Stimulated activated naive CD8-positive, alpha-beta T cell treated with anti-CD3 and anti-CD28 coated beads, Interleukin-15, Interleukin-2, amounts not matched to agents 100 ng/mL and 50 ng/mL, for 24 hours (primary cell): ENCODE measurements at regions not wholly inside any gene's neighbourhood (a gene's known extent, or its start where the extent isn't known, plus 50 kb on each side); places are given as distances from the start of the nearest gene placed in this dataset.
A peak's percentile ranks its signal among the peaks of the same experiment; 100 is the strongest.

Source experiments
- H3K27ac Mint-ChIP-seq: one replicate; pipeline ENCODE4 v1.8.0; 2021; ENCODE audit warnings: mild to moderate bottlenecking, mixed read lengths
- H3K27me3 Mint-ChIP-seq: one replicate; pipeline ENCODE4 v1.8.0; 2021; ENCODE audit warnings: mixed read lengths
- H3K36me3 Mint-ChIP-seq: one replicate; pipeline ENCODE4 v1.8.0; 2021; ENCODE audit warnings: low read depth, mixed read lengths
- H3K4me1 Mint-ChIP-seq: one replicate; pipeline ENCODE4 v1.8.0; 2021; ENCODE audit warnings: low read depth, mixed read lengths
- H3K4me3 Mint-ChIP-seq: one replicate; pipeline ENCODE4 v1.8.0; 2021; ENCODE audit warnings: mild to moderate bottlenecking, mixed read lengths
- H3K9me3 Mint-ChIP-seq: one replicate; pipeline ENCODE4 v1.8.0; 2021; ENCODE audit warnings: mixed read lengths

DNA sequence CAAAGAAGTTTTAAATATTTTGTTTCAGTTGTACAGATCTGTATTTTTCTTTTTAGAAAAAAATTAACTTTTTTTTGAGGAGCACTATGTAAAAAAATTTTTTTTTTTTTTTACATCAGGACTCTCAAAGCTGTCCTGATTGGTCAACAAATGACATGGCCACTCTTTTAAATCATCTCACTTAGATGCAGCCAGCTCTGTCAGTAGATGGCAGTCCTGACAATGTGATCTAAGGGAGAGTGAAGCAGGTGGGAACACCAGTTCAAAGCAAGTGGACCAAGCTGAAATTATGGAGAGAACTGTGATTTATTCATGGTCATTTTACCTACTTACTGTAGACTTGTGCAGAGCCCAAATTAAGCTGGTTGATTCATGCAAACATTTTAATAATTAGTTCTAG lies 174.7 kb upstream of the GPRIN3 start:
- Mint-ChIP-seq H3K4me1 (no peaks in the 10 kb centered on the region), H3K27ac (no peak overlapping the region), H3K9me3 (peaks cover 7% of the 10 kb centered on the region), H3K36me3 (no peaks in the 10 kb centered on the region), H3K4me3 (no peak overlapping the region), H3K27me3 (no peaks in the 10 kb centered on the region)

GRCh38 chr4:89469930-89470375 lies 162.4 kb upstream of the GPRIN3 start:
- H3K9me3 Mint-ChIP-seq: peaks cover 3% of the 10 kb centered on the region
- H3K4me3 Mint-ChIP-seq: peak overlapping the region; percentile 53
- peak overlapping the region; percentile 83 for H3K27ac Mint-ChIP-seq
- no peaks in the 10 kb centered on the region for H3K36me3 Mint-ChIP-seq
- peaks cover 29% of the 10 kb centered on the region for H3K4me1 Mint-ChIP-seq
- H3K27me3 Mint-ChIP-seq: no peaks in the 10 kb centered on the region

DNA sequence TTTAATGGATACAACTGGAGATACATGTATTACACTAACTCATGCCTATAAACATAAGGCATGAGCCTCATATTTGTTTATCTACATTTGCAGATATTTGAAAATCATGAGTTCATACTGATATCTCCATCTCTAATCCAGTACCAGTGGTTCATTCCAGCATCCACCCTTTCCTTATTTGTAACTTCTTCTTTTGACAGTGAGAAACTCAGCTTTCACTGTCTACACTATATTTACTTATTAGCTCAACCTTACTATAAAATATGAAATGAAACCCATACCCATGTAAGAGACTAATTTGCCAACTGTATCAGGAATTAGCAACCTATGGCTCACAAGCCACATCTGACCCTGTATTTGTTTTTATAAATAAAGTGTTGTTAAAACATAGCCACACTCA lies 161.9 kb upstream of the GPRIN3 start:
- H3K27me3 Mint-ChIP-seq: no peaks in the 10 kb centered on the region
- H3K4me1 Mint-ChIP-seq: peaks cover 29% of the 10 kb centered on the region
- H3K36me3 Mint-ChIP-seq: no peaks in the 10 kb centered on the region
- peak overlapping the region; percentile 83 for H3K27ac Mint-ChIP-seq
- H3K9me3 Mint-ChIP-seq: peaks cover 3% of the 10 kb centered on the region
- H3K4me3 Mint-ChIP-seq: peak overlapping the region; percentile 53

GRCh38 chr4:89468602-89469001 lies 161.0 kb upstream of the GPRIN3 start:
- Mint-ChIP-seq H3K27ac (no peak overlapping the region), H3K4me3 (no peak overlapping the region), H3K36me3 (no peaks in the 10 kb centered on the region), H3K9me3 (peaks cover 3% of the 10 kb centered on the region), H3K4me1 (peaks cover 29% of the 10 kb centered on the region), H3K27me3 (no peaks in the 10 kb centered on the region)

DNA sequence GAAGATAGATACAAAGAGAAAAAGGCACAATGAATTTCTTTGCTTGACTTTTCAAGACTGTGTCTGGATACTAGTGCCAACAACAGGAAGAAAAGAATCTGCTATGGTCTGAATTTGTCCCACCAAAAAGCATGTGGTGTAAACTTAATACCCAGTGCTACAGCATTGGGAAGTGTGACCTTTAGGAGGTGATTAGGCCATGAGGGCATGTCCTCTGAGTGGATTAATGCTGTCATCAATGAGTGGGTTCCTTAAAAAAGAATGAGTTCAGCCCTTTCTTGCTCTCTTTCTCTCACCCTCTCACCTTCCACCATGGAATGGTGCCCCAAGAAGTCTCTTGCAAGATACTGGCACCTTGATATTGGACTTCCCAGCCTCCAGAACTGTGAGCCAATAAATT lies 155.7 kb upstream of the GPRIN3 start:
- Mint-ChIP-seq H3K4me3 (no peak overlapping the region), H3K36me3 (no peaks in the 10 kb centered on the region), H3K27me3 (no peaks in the 10 kb centered on the region), H3K27ac (no peak overlapping the region), H3K9me3 (no peaks in the 10 kb centered on the region), H3K4me1 (peaks cover 2% of the 10 kb centered on the region)

DNA sequence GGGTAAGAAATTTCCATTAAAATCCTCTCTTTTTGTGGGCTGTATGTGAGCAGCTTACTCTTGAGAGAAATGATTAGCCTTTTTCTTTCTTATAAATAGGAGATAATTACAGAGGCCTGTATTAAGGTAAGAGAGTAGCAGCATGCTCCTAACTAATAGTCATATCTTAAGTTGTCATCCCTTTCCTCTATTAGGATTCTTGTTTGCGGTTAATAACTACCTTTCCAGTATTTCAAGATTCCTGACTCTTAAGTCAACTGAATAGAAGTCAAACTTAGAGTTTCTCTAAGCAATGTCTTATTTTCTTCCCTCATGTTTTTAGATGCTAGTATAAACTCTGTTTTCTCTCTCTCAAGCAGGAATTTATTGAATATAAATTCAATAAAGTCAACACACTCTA lies 139.9 kb upstream of the GPRIN3 start:
- Mint-ChIP-seq H3K4me3 (no peak overlapping the region), H3K4me1 (no peaks in the 10 kb centered on the region), H3K9me3 (peaks cover 28% of the 10 kb centered on the region), H3K27me3 (peaks cover 4% of the 10 kb centered on the region), H3K36me3 (peaks cover 13% of the 10 kb centered on the region), H3K27ac (no peak overlapping the region)

DNA sequence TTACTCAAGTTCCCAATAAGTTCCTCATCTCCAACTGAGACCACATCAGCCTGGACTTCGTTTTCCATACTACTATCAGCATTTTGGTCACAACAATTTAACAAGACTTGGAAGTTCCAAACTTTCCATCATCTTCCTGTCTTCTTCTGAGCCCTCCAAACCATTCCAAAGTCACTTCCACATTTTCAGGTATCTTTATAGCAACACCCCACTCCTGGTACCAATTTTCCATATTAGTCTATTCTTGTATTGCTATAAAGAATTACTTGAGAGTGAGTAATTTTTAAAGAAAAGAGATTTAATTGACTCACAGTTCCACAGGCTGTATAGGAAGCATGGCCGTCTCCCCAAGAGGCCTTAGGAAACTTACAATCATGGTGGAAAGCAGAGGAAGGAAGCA lies 138.6 kb upstream of the GPRIN3 start:
- Mint-ChIP-seq H3K27ac (no peak overlapping the region), H3K27me3 (peaks cover 4% of the 10 kb centered on the region), H3K4me3 (no peak overlapping the region), H3K36me3 (peaks cover 13% of the 10 kb centered on the region), H3K9me3 (peaks cover 28% of the 10 kb centered on the region), H3K4me1 (no peaks in the 10 kb centered on the region)

DNA sequence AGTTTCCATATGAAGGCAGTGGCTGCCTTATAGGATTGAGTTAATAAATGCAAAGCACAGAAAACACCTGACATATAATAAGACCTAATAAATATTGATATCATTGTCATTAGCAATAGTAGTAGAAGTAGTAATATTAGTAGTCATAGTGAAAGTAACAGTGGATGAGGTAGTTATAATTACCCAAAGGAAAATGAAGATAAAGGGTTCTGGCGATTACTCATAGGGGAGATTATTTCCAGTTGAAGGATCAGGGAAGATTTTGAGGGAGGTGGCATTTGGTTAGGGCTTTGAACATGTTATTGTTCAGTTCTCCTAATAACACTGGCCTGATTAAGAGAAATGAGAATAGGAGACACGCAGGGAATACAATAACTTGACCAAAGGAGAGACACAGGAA lies 131.9 kb upstream of the GPRIN3 start:
- Mint-ChIP-seq H3K27ac (no peak overlapping the region), H3K9me3 (peaks cover 7% of the 10 kb centered on the region), H3K4me3 (no peak overlapping the region), H3K27me3 (peaks cover 4% of the 10 kb centered on the region), H3K36me3 (no peaks in the 10 kb centered on the region), H3K4me1 (peaks cover 21% of the 10 kb centered on the region)

- Mint-ChIP-seq H3K9me3 (no peaks in the 10 kb centered on the region), H3K4me3 (no peak overlapping the region)
Measured at GRCh38 chr4:89438102-89438831, 130.7 kb upstream of the GPRIN3 start.

DNA sequence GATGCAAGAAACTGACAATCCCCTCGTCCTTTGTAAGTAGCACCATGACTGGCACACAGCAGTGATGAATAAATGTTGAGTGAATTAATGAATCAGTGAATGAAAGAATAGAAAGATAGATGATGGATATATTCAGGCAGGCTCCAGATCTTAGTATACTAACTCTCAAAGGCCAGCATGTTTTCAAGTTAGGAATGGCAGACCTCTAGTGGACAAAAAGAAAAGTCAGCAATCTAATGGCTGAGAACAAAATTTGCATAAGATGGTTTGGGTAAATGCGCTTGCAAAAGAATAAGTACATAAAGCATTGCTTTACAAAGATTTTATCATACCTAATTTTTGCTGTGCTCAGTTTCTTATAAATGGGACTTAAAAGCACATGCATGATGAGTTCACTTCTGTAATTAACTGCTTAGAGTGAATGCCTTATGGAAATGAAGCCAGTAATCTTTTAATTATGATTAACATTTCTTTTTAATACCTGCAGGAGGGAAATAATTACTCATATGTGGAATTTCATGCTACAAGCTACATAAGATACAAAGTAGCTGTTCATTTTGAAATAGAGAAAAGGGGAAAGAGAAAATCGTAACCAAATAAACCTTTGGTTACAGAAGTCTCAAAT lies 126.9 kb upstream of the GPRIN3 start:
- Mint-ChIP-seq H3K4me3 (no peak overlapping the region), H3K27ac (peak overlapping the region; percentile 22), H3K27me3 (no peaks in the 10 kb centered on the region), H3K36me3 (no peaks in the 10 kb centered on the region), H3K4me1 (peaks cover 17% of the 10 kb centered on the region), H3K9me3 (no peaks in the 10 kb centered on the region)

More at GRCh38 chr4:89438102-89438831, 130.7 kb upstream of the GPRIN3 start:
- Mint-ChIP-seq H3K36me3 (no peaks in the 10 kb centered on the region), H3K27me3 (peaks cover 4% of the 10 kb centered on the region), H3K27ac (peak overlapping the region; percentile 38), H3K4me1 (peaks cover 21% of the 10 kb centered on the region)

GRCh38 chr4:89427782-89428181 lies 120.2 kb upstream of the GPRIN3 start:
- no peak overlapping the region for H3K4me3 Mint-ChIP-seq
- H3K27me3 Mint-ChIP-seq: no peaks in the 10 kb centered on the region
- no peaks in the 10 kb centered on the region for H3K9me3 Mint-ChIP-seq
- H3K36me3 Mint-ChIP-seq: no peaks in the 10 kb centered on the region
- no peaks in the 10 kb centered on the region for H3K4me1 Mint-ChIP-seq
- H3K27ac Mint-ChIP-seq: no peak overlapping the region

GRCh38 chr4:89425023-89425422 lies 117.4 kb upstream of the GPRIN3 start:
- no peaks in the 10 kb centered on the region for H3K27me3 Mint-ChIP-seq
- no peak overlapping the region for H3K27ac Mint-ChIP-seq
- no peaks in the 10 kb centered on the region for H3K9me3 Mint-ChIP-seq
- no peak overlapping the region for H3K4me3 Mint-ChIP-seq
- no peaks in the 10 kb centered on the region for H3K36me3 Mint-ChIP-seq
- no peaks in the 10 kb centered on the region for H3K4me1 Mint-ChIP-seq

DNA sequence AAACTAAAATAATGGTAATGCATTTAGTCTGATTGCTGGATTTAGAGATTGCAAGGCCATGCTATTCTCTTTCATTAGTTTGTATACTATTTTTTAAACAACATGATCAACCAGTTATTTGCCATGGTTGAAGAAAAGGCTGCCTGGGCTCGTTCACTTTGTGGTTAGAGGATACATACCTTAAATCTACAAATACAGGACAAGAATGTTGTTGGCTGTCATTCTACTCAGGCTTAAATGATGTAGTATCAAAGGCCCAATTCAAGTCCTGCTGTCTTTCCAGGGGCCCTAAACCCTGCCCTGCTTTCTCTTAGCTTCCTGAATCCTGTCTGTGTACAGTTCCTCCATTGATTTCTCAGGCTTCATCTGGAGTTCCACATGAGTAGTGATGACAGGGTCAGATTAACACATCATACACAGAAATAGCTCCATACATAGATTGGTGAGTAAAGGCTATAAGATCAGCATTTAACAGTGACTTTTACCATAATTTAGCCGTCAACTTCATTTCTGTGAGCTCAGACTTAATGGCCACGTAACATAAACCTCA lies 114.9 kb upstream of the GPRIN3 start:
- Mint-ChIP-seq H3K9me3 (no peaks in the 10 kb centered on the region), H3K36me3 (no peaks in the 10 kb centered on the region), H3K27ac (no peak overlapping the region), H3K27me3 (no peaks in the 10 kb centered on the region), H3K4me1 (no peaks in the 10 kb centered on the region), H3K4me3 (no peak overlapping the region)

- no peaks in the 10 kb centered on the region for H3K36me3 Mint-ChIP-seq
- H3K27me3 Mint-ChIP-seq: no peaks in the 10 kb centered on the region
- no peaks in the 10 kb centered on the region for H3K4me1 Mint-ChIP-seq
- no peak overlapping the region for H3K4me3 Mint-ChIP-seq
- no peak overlapping the region for H3K27ac Mint-ChIP-seq
- no peaks in the 10 kb centered on the region for H3K9me3 Mint-ChIP-seq
Measured at GRCh38 chr4:89420507-89420906, 112.9 kb upstream of the GPRIN3 start.

DNA sequence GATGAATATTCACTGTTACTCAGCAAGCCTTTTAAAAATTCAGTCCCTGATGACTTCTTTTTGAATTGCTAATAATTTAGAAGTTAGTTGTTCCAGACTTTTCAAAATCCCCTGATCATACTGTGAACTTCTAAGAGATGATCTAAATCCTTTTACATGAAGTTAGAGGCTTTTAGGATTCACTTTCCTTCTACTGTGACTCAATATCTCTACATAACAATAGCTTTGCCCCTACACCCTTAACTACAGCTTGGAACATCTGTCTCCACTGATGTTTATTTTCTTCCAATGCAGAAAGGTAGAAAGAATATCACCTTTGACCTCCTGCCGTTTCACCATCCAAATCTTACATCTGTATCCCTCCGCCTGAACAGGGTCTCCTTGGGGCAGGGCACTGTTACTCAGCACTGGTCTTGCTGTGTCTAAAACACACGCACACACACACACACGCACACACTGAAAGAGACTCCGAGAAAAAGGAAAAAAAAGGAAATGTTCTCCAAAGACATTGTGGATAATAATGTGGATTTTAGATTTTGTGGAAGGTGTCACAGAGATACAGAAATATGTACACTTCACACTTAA lies 111.6 kb upstream of the GPRIN3 start:
- Mint-ChIP-seq H3K9me3 (no peaks in the 10 kb centered on the region), H3K27me3 (no peaks in the 10 kb centered on the region), H3K4me3 (no peak overlapping the region), H3K4me1 (no peaks in the 10 kb centered on the region), H3K36me3 (no peaks in the 10 kb centered on the region), H3K27ac (no peak overlapping the region)
